SKM-1 treated with dmso at 0.1 percent for 144 hours (cell line): ENCODE measurements at regions not wholly inside any gene's neighbourhood (a gene's known extent, or its start where the extent isn't known, plus 50 kb on each side); places are given as distances from the start of the nearest gene placed in this dataset.

Experiments
- DNase-seq: peaks from one replicate; lab custom pipeline; 2025; ENCODE audit not compliant: unreplicated experiment; lab: John Stamatoyannopoulos, UW

GRCh38 chr7:67738958-67739357, 742.3 kb downstream of the TYW1 start:
- DNase-seq: no peak

GRCh38 chr7:67743501-67743900, 746.9 kb downstream of the TYW1 start:
- no peak for DNase-seq

GRCh38 chr7:67752227-67752626, 755.6 kb downstream of the TYW1 start:
- DNase-seq: no peak

- DNase-seq: no peak
Measured at GRCh38 chr7:67753891-67754290, 757.3 kb downstream of the TYW1 start.

- DNase-seq: no peak
Measured at GRCh38 chr7:67754651-67755050, 758.0 kb downstream of the TYW1 start.

- DNase-seq: no peak
Measured at GRCh38 chr7:67758551-67758950, 761.9 kb downstream of the TYW1 start.

- DNase-seq: no peak
Measured at GRCh38 chr7:67760971-67761370, 764.3 kb downstream of the TYW1 start.

GRCh38 chr7:67762516-67762915, 765.9 kb downstream of the TYW1 start:
- no peak for DNase-seq

- no peak for DNase-seq
Measured at GRCh38 chr7:67764289-67764688, 767.7 kb downstream of the TYW1 start.

- DNase-seq: no peak
Measured at GRCh38 chr7:67765481-67766175, 769.0 kb downstream of the TYW1 start.

GRCh38 chr7:67766906-67767410, 770.3 kb downstream of the TYW1 start:
- no peak for DNase-seq

- no peak for DNase-seq
Measured at GRCh38 chr7:67771846-67772605, 775.4 kb downstream of the TYW1 start.

- no peak for DNase-seq
Measured at GRCh38 chr7:67773081-67773480, 776.4 kb downstream of the TYW1 start.

- no peak for DNase-seq
Measured at GRCh38 chr7:67777119-67777518, 780.5 kb downstream of the TYW1 start.

- no peak for DNase-seq
Measured at GRCh38 chr7:67781841-67782240, 785.2 kb downstream of the TYW1 start.

GRCh38 chr7:67786021-67786420, 789.4 kb downstream of the TYW1 start:
- DNase-seq: no peak

- DNase-seq: no peak
Measured at GRCh38 chr7:67788669-67789068, 792.0 kb downstream of the TYW1 start.

GRCh38 chr7:67791918-67792317, 795.3 kb downstream of the TYW1 start:
- no peak for DNase-seq

GRCh38 chr7:67794544-67794943, 797.9 kb downstream of the TYW1 start:
- no peak for DNase-seq

GRCh38 chr7:67803789-67804188, 807.2 kb downstream of the TYW1 start:
- no peak for DNase-seq

- no peak for DNase-seq
Measured at GRCh38 chr7:67805921-67806471, 809.4 kb downstream of the TYW1 start.

- no peak for DNase-seq
Measured at GRCh38 chr7:67807826-67808225, 811.2 kb downstream of the TYW1 start.
